Vagina (tissue), 2 donors: ENCODE measurements at regions not wholly inside any gene's neighbourhood (a gene's known extent, or its start where the extent isn't known, plus 50 kb on each side); places are given as distances from the start of the nearest gene placed in this dataset.

ENCODE experiments used
- CTCF ChIP-seq, 3 experiments: fragments of 450-650 bp in 2 of 3; fragments of 200-600 bp in 1 of 3; sonication (generic) in 1 of 3; IDR thresholded peaks; one replicate each; pipeline ENCODE4 v1.5.1; 2017 to 2019; ENCODE audit warnings: antibody characterized with exemption in 3 of 3, mild to moderate bottlenecking in 2 of 3, moderate library complexity in 2 of 3
- POLR2A ChIP-seq, 2 donors: fragments of 450-650 bp; IDR thresholded peaks; one replicate each; pipeline ENCODE4 v1.6.1; 2017; ENCODE audit warnings: antibody characterized with exemption in 2 of 2, mild to moderate bottlenecking in 2 of 2, moderate library complexity in 2 of 2
- POLR2AphosphoS5 ChIP-seq, 2 donors: sonication (generic); formaldehyde crosslinking; IDR thresholded peaks; one replicate each; pipeline ENCODE4 v1.9.0; 2017; ENCODE audit warnings: antibody characterized with exemption in 2 of 2, mild to moderate bottlenecking in 2 of 2, low read depth in 1 of 2; ENCODE audit not compliant: insufficient read depth in 1 of 2

GRCh38 chr5:124872615-124873014 is 126.2 kb upstream of the ZNF608 start:
- TF ChIP-seq CTCF (IDR thresholded peaks at IDR 0.05) (no peak), POLR2A (IDR thresholded peaks at IDR 0.05) (no peak), POLR2AphosphoS5 (IDR thresholded peaks at IDR 0.05; ENCODE audit: insufficient read depth in 1 of 2, low read depth in 1 of 2) (no peak)
